H1 (cell line): ENCODE measurements at regions not wholly inside any gene's neighbourhood (a gene's known extent, or its start where the extent isn't known, plus 50 kb on each side); places are given as distances from the start of the nearest gene placed in this dataset.

Experiments used
- ASH2L ChIP-seq: fragments of 200-600, 300-600 bp; sonication (generic); IDR thresholded peaks from one replicate; pipeline ENCODE4 v1.7.1; 2017; ENCODE audit warnings: low read length
- CTCF ChIP-seq, 3 experiments: IDR thresholded peaks; 1 replicate in 2 of 3; 2 replicates in 1 of 3; pipeline versions ENCODE4 v1.5.1 to v1.6.1; 2011; ENCODE audit warnings: low read length in 3 of 3, mild to moderate bottlenecking in 3 of 3, inconsistent platforms in 2 of 3, low read depth in 1 of 3, moderate library complexity in 1 of 3; ENCODE audit not compliant: insufficient read depth in 1 of 3; ENCODE audit errors: control extremely low read depth in 1 of 3
- HDAC6 ChIP-seq: IDR thresholded peaks from one replicate; pipeline ENCODE4 v1.7.1; 2012; ENCODE audit warnings: low read depth, mild to moderate bottlenecking, inconsistent platforms, low read length, moderate library complexity
- RBBP5 ChIP-seq: IDR thresholded peaks from 2 replicates; pipeline ENCODE4 v1.7.1; 2012; ENCODE audit warnings: low read depth, mild to moderate bottlenecking, inconsistent platforms, low read length, moderate library complexity, borderline replicate concordance

GRCh38 chr7:10644849-10645248 lies 328.8 kb upstream of the PHF14 start (continued):
- no peak for TF ChIP-seq CTCF (IDR thresholded peaks at IDR 0.05; ENCODE audit: control extremely low read depth in 1 of 3, insufficient read depth in 1 of 3, low read depth in 1 of 3, low read length in 3 of 3)
- TF ChIP-seq HDAC6 = no peak
- TF ChIP-seq ASH2L = no peak
- no peak for TF ChIP-seq RBBP5
